Activated effector memory CD4-positive, alpha-beta T cell treated with anti-CD3 and anti-CD28 coated beads, Interleukin-2, amount 50 U/mL, for 16 hours (primary cell): ENCODE measurements at regions not wholly inside any gene's neighbourhood (a gene's known extent, or its start where the extent isn't known, plus 50 kb on each side); places are given as distances from the start of the nearest gene placed in this dataset.
"Not testable (repeated sequence)": the region's sequence is repeated elsewhere in the genome, so short reads cannot be mapped to it uniquely, and the experiment has no call there.

Experiments used
- DNase-seq: peaks from one replicate; pipeline ENCODE4 v3.0.0-alpha.2; 2020

- no peak for DNase-seq
These were observed 130.2 kb upstream of the SGO1 start for GRCh38 chr3:20316238-20316637.

DNA sequence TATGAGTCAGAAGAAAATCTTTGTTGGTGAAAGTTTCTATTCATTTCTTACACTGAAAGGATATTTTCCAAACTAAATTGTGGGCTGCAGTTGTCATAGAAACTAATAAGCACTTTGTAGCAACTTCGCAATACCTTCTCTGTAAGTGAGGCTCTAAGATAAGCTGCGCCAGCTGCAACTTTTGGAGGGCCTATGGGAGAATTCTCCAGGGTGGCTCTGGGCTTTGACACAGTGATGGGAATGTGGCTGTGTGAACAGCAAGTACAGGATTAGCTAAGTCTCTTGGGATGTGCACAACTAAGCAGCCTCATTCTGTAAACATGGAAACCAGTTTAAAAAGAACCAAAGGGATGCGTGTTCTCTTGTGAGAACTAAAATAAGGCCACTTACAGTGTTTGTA lies 124.6 kb upstream of the SGO1 start:
- DNase-seq, result no peak

GRCh38 chr3:20307383-20307782 lies 121.4 kb upstream of the SGO1 start:
- no peak for DNase-seq

DNA sequence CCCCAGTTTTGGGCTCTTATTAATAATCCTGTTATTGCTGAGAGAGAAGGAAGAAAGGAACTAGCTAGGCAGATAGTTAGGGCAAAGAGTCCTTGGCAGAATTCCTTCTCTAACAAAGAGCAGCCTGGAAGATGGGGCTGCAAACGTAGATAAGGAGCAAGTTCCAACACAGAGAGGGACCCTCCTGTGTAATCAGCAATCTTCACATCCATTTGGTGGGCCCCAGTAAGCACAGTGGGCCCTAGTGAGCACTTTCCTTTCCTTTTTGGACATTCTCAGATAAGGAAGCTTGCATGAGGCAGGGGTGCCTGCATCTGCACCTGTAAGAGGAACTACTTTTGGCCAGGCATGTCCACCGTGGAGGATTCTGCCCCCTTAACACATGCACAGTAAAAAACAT lies 119.6 kb upstream of the SGO1 start:
- DNase-seq, result no peak

DNA sequence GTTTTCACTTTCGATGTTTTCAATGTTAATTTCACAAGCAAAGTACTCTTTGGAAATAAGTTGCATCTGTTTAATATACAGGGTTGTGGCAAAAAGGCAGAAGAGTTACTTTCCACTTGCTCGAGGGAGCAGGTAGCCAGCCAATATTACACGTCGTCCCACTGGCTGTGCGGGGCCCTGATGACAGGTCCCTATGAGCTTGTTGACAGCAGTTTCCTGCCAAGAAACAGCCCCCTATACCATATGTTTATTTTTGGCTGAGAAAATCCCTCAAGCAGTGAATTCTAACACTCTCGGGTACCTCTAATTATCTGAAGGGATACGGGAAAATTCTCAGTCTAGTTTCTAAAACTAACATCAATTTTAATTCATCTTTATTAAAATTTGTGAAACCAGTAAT lies 116.8 kb upstream of the SGO1 start:
- no peak for DNase-seq

DNA sequence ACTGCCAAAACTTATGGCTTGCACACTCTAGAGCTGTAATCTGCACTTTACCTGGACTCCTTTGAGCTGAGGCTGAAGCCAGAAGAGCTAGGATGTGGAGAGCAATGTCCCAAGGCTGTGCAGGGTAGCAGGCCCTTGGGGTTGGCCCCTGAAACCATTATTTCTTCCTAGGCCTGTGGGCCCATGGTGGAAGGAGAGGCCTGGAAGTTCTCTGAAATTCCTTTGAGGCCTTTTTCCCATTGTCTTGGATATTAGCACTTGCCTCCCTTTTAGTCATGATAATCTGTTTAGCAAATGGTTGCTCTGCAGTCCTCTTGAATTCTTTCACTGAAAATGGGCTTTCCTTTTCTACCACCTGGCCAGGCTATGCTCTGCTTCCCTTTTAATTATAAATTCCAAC lies 102.0 kb upstream of the SGO1 start:
- DNase-seq, result no peak

- DNase-seq, result no peak
These were observed 94.3 kb upstream of the SGO1 start for GRCh38 chr3:20280257-20280656.

- DNase-seq, result not testable (repeated sequence)
These were observed 80.0 kb upstream of the SGO1 start for GRCh38 chr3:20265977-20266376.

- no peak for DNase-seq
These were observed 79.0 kb upstream of the SGO1 start for GRCh38 chr3:20264900-20265567.

DNA sequence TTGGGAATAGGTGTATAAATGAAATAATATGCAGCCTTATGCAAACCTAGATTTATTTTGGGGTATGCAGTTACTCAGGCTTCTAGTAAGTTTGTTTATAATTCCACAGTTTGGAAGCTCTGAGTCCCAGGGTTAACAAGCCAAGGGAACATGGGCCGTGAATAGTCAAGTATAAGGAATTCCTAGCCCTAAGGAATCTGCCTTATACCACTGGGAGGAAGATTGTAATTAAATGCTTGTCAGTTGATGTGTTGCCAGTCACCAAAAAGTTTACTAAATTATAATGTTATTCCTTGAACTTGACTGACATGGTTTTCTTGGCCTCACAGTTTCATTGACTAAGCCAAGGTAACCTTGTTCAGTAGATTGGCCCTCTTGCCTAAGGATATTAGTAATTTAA lies 72.4 kb upstream of the SGO1 start:
- no peak for DNase-seq

GRCh38 chr3:20256144-20256543 lies 70.1 kb upstream of the SGO1 start:
- DNase-seq, result no peak

- no peak for DNase-seq
These were observed 68.5 kb upstream of the SGO1 start for GRCh38 chr3:20254268-20255117.

GRCh38 chr3:20250786-20251185 lies 64.8 kb upstream of the SGO1 start:
- no peak for DNase-seq

DNA sequence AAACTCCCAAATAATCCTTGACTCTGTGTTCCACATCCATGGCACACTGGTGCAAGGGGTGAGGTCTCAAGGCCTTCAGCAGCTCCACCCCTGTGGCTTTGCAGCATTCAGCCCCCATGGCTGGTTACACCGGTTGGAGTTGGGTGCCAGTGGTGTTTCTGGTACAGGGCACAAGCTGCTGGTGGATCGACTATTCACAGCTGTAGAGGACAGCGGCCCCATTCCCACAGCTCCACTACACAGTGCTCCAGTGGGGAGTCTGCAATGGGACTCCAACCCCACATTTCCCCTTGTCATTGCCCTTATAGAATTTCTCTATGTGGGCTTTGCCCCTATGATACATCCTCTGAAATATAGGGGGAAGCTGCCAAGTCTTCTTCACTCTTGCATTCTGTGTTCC lies 64.3 kb upstream of the SGO1 start:
- DNase-seq, result no peak

DNA sequence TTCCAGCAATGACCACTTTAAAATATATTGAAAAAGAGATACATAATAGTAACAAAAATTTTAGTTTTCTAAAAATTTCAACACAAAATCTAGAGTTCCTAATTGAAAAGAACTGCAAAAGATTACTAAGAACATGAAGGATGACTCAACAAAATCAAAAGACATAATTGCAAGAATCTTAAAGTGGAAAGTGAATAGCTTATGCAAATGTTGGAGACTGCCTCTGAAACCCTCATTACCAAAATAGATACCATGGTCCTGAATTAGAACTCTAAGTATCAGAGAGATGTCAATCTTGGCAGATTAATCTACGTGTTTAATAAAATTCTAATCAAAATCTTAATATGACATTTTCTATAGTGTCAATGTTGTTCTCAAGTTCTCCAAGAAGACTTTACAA lies 60.7 kb upstream of the SGO1 start:
- DNase-seq, result no peak

GRCh38 chr3:20245781-20246180 lies 59.8 kb upstream of the SGO1 start:
- DNase-seq, result no peak

DNA sequence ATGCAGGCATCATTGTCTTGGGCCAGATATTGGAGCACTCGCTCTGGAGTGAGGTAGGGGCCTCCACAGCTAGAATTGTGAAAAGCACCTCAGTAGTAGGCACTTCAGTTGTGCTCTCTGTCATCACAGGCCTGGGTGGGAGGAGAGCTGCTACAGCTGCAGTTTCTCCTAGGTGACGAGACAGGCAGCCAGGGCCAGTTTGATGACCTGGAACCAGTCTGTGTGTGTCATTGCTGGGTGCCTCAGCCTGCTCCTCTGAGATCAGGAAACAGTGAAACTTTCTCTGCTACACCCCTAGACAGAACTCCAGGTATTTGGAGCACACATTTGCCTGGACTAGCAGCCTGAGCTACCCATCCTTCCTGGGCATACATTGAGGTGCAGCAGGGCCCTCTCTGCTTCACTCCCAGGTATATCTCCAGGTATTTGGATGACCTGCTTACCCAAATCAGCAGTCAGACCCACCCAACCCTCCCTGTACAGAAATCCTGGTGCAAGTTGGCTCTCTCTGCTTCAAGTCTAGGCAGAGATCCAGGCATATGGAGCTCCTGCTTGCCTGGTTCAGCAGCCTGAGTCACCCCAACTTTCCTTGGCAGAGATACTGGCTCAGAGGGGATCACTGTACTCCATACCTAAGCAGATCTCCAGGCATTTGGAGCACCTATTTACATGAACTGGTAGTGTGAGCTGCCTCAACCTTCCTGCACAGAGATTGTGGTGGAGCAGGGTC lies 54.3 kb upstream of the SGO1 start:
- no peak for DNase-seq

- DNase-seq, result not testable (repeated sequence)
These were observed 52.2 kb upstream of the SGO1 start for GRCh38 chr3:20238199-20238598.

DNA sequence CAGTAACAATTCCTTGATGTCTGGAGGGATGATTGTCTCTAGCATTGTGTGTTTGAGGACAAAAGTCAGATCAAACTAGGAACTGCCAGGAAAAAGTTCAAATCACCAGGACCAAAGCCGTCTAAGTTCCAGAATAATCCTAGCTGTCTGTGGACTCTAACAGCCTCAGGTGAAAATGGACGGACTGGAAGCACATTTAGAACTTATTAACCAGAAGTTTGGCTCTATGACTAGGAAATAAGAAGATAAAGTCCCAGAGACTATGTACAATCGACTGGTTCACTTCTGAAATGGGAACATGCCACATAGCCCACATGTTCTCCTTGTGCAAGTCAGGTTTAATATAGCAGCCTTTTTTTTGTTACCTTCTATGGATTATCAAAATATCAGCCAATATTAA lies 50.6 kb upstream of the SGO1 start:
- DNase-seq, result no peak
